Activated CD8-positive, alpha-beta T cell treated with anti-CD3 and anti-CD28 coated beads for 36 hours (primary cell): ENCODE measurements at regions not wholly inside any gene's neighbourhood (a gene's known extent, or its start where the extent isn't known, plus 50 kb on each side); places are given as distances from the start of the nearest gene placed in this dataset.

Experiments used
- ATAC-seq: fragments of 200-7000 bp; cut with Tn5 transposase; one replicate; pipeline ENCODE4 v1.10.0; 2021; ENCODE audit warnings: mild to moderate bottlenecking, moderate library complexity
- CTCF ChIA-PET: fragments of 350-600 bp; sonication (Branson Sonifier 250); formaldehyde crosslinking; loops from one replicate; lab custom pipeline; 2021; ENCODE audit warnings: antibody characterized with exemption; lab: Charles Lee
- POLR2A ChIA-PET: fragments of 350-600 bp; sonication (Branson Sonifier 250); formaldehyde crosslinking; loops from one replicate; lab custom pipeline; 2021; ENCODE audit warnings: antibody characterized with exemption; lab: Charles Lee
- DNase-seq: peaks from one replicate; pipeline ENCODE4 v3.0.0-alpha.2; 2020
- H3K27ac Mint-ChIP-seq: one replicate; pipeline ENCODE4 v1.8.0; 2021; ENCODE audit warnings: mild to moderate bottlenecking, mixed read lengths
- H3K27me3 Mint-ChIP-seq: one replicate; pipeline ENCODE4 v1.8.0; 2021; ENCODE audit warnings: mixed read lengths
- H3K36me3 Mint-ChIP-seq: one replicate; pipeline ENCODE4 v1.8.0; 2021; ENCODE audit warnings: low read depth, mixed read lengths
- H3K4me1 Mint-ChIP-seq: one replicate; pipeline ENCODE4 v1.8.0; 2021; ENCODE audit warnings: low read depth, mixed read lengths
- H3K4me3 Mint-ChIP-seq: one replicate; pipeline ENCODE4 v1.8.0; 2021; ENCODE audit warnings: mild to moderate bottlenecking, moderate library complexity, mixed read lengths
- H3K9me3 Mint-ChIP-seq: one replicate; pipeline ENCODE4 v1.8.0; 2021; ENCODE audit warnings: mixed read lengths
- intact Hi-C: fragments of 100-400 bp; cut with micrococcal nuclease; formaldehyde crosslinking; loops from one replicate; pipeline ENCODE4 v1.10.0; 2022
- TF ChIP-seq, protein P1 (sequence below): fragments of 200-600 bp; IDR thresholded peaks from one replicate; pipeline ENCODE4 v1.8.0; 2022; ENCODE audit warnings: antibody characterized with exemption, mild to moderate bottlenecking

DNA sequence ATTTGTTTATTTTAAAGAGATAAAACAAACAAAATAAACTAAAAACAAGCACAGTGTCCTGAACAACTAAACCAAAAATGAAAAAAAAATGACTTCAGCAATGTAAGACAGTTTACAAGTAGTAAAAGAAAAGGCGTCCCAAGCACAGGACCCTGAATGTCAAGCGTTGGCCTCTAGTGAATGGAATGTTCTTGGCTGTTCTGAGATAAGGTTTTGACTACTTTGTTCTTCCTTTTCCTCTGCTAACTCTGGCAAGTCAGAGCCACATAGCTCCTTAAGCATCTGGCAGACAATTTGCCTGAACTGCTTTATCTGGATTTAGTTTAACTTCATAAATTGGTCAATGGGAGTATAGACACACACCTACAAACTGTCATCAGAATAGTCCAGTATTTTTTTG, 655.2 kb downstream of the ANXA1 start:
- no peak for ATAC-seq
- TF ChIP-seq, protein P1, sequence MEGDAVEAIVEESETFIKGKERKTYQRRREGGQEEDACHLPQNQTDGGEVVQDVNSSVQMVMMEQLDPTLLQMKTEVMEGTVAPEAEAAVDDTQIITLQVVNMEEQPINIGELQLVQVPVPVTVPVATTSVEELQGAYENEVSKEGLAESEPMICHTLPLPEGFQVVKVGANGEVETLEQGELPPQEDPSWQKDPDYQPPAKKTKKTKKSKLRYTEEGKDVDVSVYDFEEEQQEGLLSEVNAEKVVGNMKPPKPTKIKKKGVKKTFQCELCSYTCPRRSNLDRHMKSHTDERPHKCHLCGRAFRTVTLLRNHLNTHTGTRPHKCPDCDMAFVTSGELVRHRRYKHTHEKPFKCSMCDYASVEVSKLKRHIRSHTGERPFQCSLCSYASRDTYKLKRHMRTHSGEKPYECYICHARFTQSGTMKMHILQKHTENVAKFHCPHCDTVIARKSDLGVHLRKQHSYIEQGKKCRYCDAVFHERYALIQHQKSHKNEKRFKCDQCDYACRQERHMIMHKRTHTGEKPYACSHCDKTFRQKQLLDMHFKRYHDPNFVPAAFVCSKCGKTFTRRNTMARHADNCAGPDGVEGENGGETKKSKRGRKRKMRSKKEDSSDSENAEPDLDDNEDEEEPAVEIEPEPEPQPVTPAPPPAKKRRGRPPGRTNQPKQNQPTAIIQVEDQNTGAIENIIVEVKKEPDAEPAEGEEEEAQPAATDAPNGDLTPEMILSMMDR: no peak
- ChIA-PET CTCF (interaction anchor here (1.1 kb wide), 1 partner anchor 536 kb away, joined by 3 read pairs; no protein-coding TSS in a partner anchor), POLR2A (no interaction called here)
- DNase-seq: no peak
- no peaks in the 10 kb centered on the region for H3K36me3 Mint-ChIP-seq
- H3K27me3 Mint-ChIP-seq: no peaks in the 10 kb centered on the region
- intact Hi-C loops: loop anchor here (10.0 kb wide), 1 partner anchor 62 kb away; no protein-coding TSS in a partner anchor
- H3K9me3 Mint-ChIP-seq: no peaks in the 10 kb centered on the region
- H3K27ac Mint-ChIP-seq: no peak overlapping the region
- H3K4me1 Mint-ChIP-seq: no peaks in the 10 kb centered on the region
- no peak overlapping the region for H3K4me3 Mint-ChIP-seq

DNA sequence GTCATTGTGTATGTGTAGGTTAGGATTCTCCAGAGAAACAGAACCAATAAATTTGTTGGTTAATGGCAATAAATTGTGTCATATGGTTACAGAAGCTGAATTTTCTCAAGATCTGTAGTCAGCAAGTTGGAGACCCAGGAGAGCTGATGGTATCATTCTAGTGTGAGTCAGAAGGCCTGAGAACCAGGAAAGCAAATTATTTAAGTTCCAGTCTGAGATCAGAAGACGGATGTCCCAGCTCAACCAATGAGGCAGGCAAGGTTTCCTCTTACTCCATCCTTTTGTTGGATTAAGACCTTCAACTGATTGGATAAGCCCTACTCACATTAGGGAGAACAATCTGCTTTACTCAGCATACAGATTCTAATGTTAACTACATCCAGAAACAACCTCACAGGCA, 656.3 kb downstream of the ANXA1 start:
- Mint-ChIP-seq H3K27ac (no peak overlapping the region), H3K4me3 (no peak overlapping the region), H3K27me3 (no peaks in the 10 kb centered on the region), H3K9me3 (no peaks in the 10 kb centered on the region), H3K4me1 (no peaks in the 10 kb centered on the region), H3K36me3 (no peaks in the 10 kb centered on the region)
- intact Hi-C loops: loop anchor here (10.0 kb wide), 1 partner anchor 63 kb away; no protein-coding TSS in a partner anchor
- POLR2A ChIA-PET: no interaction called here
- no peak for ATAC-seq
- no peak for DNase-seq
- CTCF ChIA-PET: interaction anchor here (1.1 kb wide), 1 partner anchor 537 kb away, joined by 3 read pairs; no protein-coding TSS in a partner anchor
- TF ChIP-seq, protein P1: no peak

DNA sequence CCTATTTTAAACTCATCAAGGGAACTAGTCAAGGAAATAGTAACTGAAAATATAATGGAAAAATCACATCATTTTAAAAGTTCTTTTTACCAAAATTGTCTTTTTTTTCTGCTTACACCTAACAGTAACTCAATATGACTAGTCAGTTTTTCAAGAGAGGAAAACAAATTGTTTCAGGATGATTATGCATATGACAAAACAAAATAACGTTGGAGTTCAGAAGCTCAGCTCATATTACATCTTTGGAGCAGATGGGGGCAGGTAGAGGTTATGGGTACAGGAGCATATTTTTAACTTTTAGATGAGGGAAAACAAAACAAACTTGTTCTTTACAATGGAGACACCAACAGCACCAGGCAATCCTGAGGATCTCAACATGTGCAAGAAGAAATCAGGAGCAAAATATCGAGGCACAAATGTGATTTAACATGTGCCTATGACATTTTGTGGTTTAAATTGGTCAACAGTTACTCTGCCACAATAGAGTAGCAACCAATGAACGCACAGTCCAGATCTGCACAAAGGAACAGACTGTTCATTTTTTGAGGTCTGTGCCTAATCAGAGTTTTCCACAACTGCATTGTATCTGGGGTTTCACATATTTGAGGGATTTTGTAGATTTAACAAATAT, 659.0 kb downstream of the ANXA1 start:
- H3K4me3 Mint-ChIP-seq: no peak overlapping the region
- H3K4me1 Mint-ChIP-seq: no peaks in the 10 kb centered on the region
- DNase-seq (no peak), ATAC-seq (no peak)
- no peaks in the 10 kb centered on the region for H3K36me3 Mint-ChIP-seq
- ChIA-PET CTCF (no interaction called here), POLR2A (no interaction called here)
- intact Hi-C loops: no loop called here
- H3K27ac Mint-ChIP-seq: no peak overlapping the region
- TF ChIP-seq, protein P1: no peak
- no peaks in the 10 kb centered on the region for H3K9me3 Mint-ChIP-seq
- no peaks in the 10 kb centered on the region for H3K27me3 Mint-ChIP-seq

DNA sequence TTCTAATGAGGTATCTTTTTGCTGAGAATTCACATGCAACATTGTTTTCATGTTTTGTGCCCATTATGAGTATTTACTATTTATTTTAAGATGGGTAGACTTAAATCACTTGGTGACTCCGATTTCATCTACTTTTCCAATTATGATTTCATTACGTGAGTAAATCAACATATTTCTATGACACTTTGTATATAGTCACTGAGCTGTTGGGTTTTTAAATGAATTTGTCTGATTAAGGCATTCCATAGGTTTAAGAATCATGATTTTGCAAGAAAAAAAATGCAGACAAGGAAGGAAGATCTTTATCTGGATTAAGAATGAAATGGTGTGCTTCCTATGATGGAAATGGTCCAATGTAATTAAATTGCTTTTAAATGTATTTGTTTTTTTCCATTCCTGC, 661.9 kb downstream of the ANXA1 start:
- intact Hi-C loops: no loop called here
- TF ChIP-seq, protein P1: no peak
- Mint-ChIP-seq H3K27me3 (no peaks in the 10 kb centered on the region), H3K36me3 (no peaks in the 10 kb centered on the region), H3K9me3 (no peaks in the 10 kb centered on the region), H3K27ac (no peak overlapping the region), H3K4me3 (no peak overlapping the region), H3K4me1 (no peaks in the 10 kb centered on the region)
- DNase-seq: no peak
- ChIA-PET CTCF (no interaction called here), POLR2A (interaction anchor here (0.7 kb wide), 1 partner anchor 406 kb away, joined by 3 read pairs; no protein-coding TSS in a partner anchor)
- no peak for ATAC-seq

DNA sequence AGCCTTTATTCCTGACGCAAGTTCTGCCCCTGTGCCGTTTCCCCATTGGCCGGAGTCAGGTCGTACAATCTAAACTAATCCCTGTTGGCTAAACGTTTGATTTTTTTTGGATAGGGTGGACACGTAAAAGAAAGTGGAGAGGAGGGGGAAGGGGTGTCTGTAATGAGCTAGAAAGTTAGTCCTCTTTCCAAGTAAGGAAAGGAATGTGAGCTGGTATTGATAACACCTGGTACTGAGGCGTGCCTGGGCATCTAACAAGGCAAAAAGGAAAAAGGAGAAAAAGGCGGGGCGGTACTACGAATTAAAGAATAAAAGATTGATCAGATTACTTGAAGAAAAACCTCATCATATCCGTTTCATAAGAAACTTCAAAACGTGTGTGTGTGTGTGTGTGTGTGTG, 665.2 kb downstream of the ANXA1 start:
- TF ChIP-seq, protein P1: no peak
- no peak for DNase-seq
- ChIA-PET CTCF (no interaction called here), POLR2A (no interaction called here)
- Mint-ChIP-seq H3K9me3 (no peaks in the 10 kb centered on the region), H3K27me3 (no peaks in the 10 kb centered on the region), H3K4me3 (no peak overlapping the region), H3K36me3 (no peaks in the 10 kb centered on the region), H3K4me1 (no peaks in the 10 kb centered on the region), H3K27ac (no peak overlapping the region)
- intact Hi-C loops: no loop called here
- ATAC-seq: no peak
